SK-N-SH (cell line): ENCODE measurements at regions not wholly inside any gene's neighbourhood (a gene's known extent, or its start where the extent isn't known, plus 50 kb on each side); places are given as distances from the start of the nearest gene placed in this dataset.

Experiments used
- CTCF ChIA-PET: fragments of 300-600, 350-600 bp; formaldehyde crosslinking; extraction: SDS; loops from one replicate; lab custom pipeline; 2021; lab: Yijun Ruan, JAX
- POLR2A ChIA-PET: fragments of 350-600 bp; sonication (Branson Sonifier 250); formaldehyde crosslinking; extraction: SDS; loops from one replicate; lab custom pipeline; 2020; ENCODE audit warnings: antibody characterized with exemption, inconsistent platforms; lab: Yijun Ruan, JAX
- DNase-seq: peaks from one replicate; pipeline ENCODE4 v3.0.0; 2012
- H2AFZ ChIP-seq: fragments of 200-600 bp; sonication (generic); 2 replicates; pipeline ENCODE4 v1.8.1; 2016; ENCODE audit warnings: antibody characterized with exemption, mild to moderate bottlenecking, low read depth
- H3F3A ChIP-seq: fragments of 200-600 bp; sonication (generic); replicated peaks from 2 replicates; pipeline ENCODE3; 2016; ENCODE audit warnings: antibody characterized with exemption, mild to moderate bottlenecking; ENCODE audit not compliant: insufficient read depth
- H3K27ac ChIP-seq, 2 experiments: fragments of 200-500 bp in 1 of 2; fragments of 200-600 bp in 1 of 2; sonication (Bioruptor generic) in 1 of 2; sonication (generic), shearing (Covaris generic) in 1 of 2; 2 replicates each; pipeline versions ENCODE4 v1.5.1 to v1.6.1; 2014 to 2016; ENCODE audit warnings: low read depth in 2 of 2, inconsistent platforms in 1 of 2, low read length in 1 of 2, mild to moderate bottlenecking in 1 of 2, mixed read lengths in 1 of 2
- H3K27me3 ChIP-seq: fragments of 200-600 bp; sonication (generic), shearing (Covaris generic); 2 replicates; pipeline ENCODE4 v1.6.1; 2016; ENCODE audit warnings: mixed run types; ENCODE audit not compliant: insufficient read depth
- H3K36me3 ChIP-seq, 2 experiments: fragments of 200-500 bp in 1 of 2; fragments of 200-600 bp in 1 of 2; sonication (Bioruptor generic) in 1 of 2; sonication (generic) in 1 of 2; replicated peaks in 1 of 2; 2 replicates each; pipeline versions ENCODE3 to v1.5.1; 2014 to 2016; ENCODE audit warnings: low read length in 1 of 2, mild to moderate bottlenecking in 1 of 2; ENCODE audit not compliant: insufficient read depth in 2 of 2, control insufficient read depth in 1 of 2
- H3K4me1 ChIP-seq, 2 experiments: fragments of 200-500 bp in 1 of 2; fragments of 200-600 bp in 1 of 2; sonication (Bioruptor generic) in 1 of 2; sonication (generic), shearing (Covaris generic) in 1 of 2; 2 replicates each; pipeline versions ENCODE4 v1.5.1 to v1.6.1; 2014 to 2016; ENCODE audit warnings: low read depth in 1 of 2, low read length in 1 of 2, mixed run types in 1 of 2; ENCODE audit not compliant: insufficient read depth in 2 of 2, control insufficient read depth in 1 of 2
- H3K4me2 ChIP-seq: fragments of 200-600 bp; sonication (generic), shearing (Covaris generic); 2 replicates; pipeline ENCODE4 v1.6.1; 2017; ENCODE audit warnings: mixed run types
- H3K4me3 ChIP-seq, 2 experiments: fragments of 200-500 bp in 1 of 2; fragments of 200-600 bp in 1 of 2; sonication (Bioruptor generic) in 1 of 2; sonication (generic), shearing (Covaris generic) in 1 of 2; 2 replicates each; pipeline versions ENCODE4 v1.5.1 to v1.8.1; 2014 to 2016; ENCODE audit warnings: low read depth in 2 of 2, inconsistent platforms in 1 of 2, low read length in 1 of 2, mild to moderate bottlenecking in 1 of 2, mixed read lengths in 1 of 2, moderate library complexity in 1 of 2
- H3K79me2 ChIP-seq: fragments of 200-600 bp; sonication (generic); 2 replicates; pipeline ENCODE4 v1.8.1; 2017; ENCODE audit warnings: mild to moderate bottlenecking; ENCODE audit not compliant: insufficient read depth
- H3K9ac ChIP-seq: fragments of 200-600 bp; sonication (generic); 2 replicates; pipeline ENCODE4 v1.6.1; 2017; ENCODE audit warnings: mixed run types
- H3K9me2 ChIP-seq: fragments of 200-600 bp; sonication (generic); 2 replicates; pipeline ENCODE4 v1.6.1; 2017; ENCODE audit warnings: mixed run types
- H3K9me3 ChIP-seq: fragments of 200-600 bp; sonication (generic); 2 replicates; pipeline ENCODE4 v1.6.1; 2017; ENCODE audit warnings: mixed run types, mild to moderate bottlenecking, moderate library complexity
- H4K20me1 ChIP-seq: fragments of 200-600 bp; sonication (generic); 2 replicates; pipeline ENCODE4 v1.6.1; 2017; ENCODE audit warnings: mild to moderate bottlenecking, mixed run types; ENCODE audit not compliant: insufficient read depth
- CHD2 ChIP-seq: fragments of 150-350 bp; IDR thresholded peaks from 2 replicates; pipeline ENCODE4 v1.6.1; 2018; ENCODE audit warnings: low read length; ENCODE audit not compliant: partially characterized antibody
- CTCF ChIP-seq: fragments of 200-600 bp; sonication (generic); IDR thresholded peaks from 2 replicates; pipeline ENCODE4 v1.6.1; 2017; ENCODE audit warnings: antibody characterized with exemption, mild to moderate bottlenecking, moderate library complexity
- ELF1 ChIP-seq: IDR thresholded peaks from 2 replicates; pipeline ENCODE4 v1.4.0; 2012
- EP300 ChIP-seq, 2 experiments: IDR thresholded peaks; 2 replicates each; pipeline versions ENCODE4 v1.4.0 to v1.6.1; 2012; ENCODE audit warnings: borderline replicate concordance in 1 of 2, low read depth in 1 of 2, low read length in 1 of 2
- EZH2phosphoT487 ChIP-seq: fragments of 200-600 bp; sonication (generic); IDR thresholded peaks from 2 replicates; pipeline ENCODE4 v1.6.1; 2017; ENCODE audit warnings: low read depth, mixed run types, mild to moderate bottlenecking, antibody characterized with exemption, moderate library complexity, borderline replicate concordance
- FOSL2 ChIP-seq: IDR thresholded peaks from 2 replicates; pipeline ENCODE4 v1.4.0; 2012; ENCODE audit warnings: low read depth, mild to moderate bottlenecking, moderate library complexity, borderline replicate concordance
- FOXJ3 ChIP-seq: sonication (generic); formaldehyde crosslinking; IDR thresholded peaks from 2 replicates; pipeline ENCODE4 v1.5.1; 2020; ENCODE audit warnings: mild to moderate bottlenecking, missing genetic modification reagents
- FOXM1 ChIP-seq: IDR thresholded peaks from 2 replicates; pipeline ENCODE4 v1.4.0; 2012; ENCODE audit warnings: low read depth, mild to moderate bottlenecking
- GABPA ChIP-seq: IDR thresholded peaks from 2 replicates; pipeline ENCODE4 v1.4.0; 2012; ENCODE audit warnings: low read depth, mild to moderate bottlenecking
- GATA2 ChIP-seq: sonication (generic); formaldehyde crosslinking; IDR thresholded peaks from 2 replicates; pipeline ENCODE4 v1.5.0; 2020; ENCODE audit warnings: mild to moderate bottlenecking, missing genetic modification reagents
- IRF3 ChIP-seq: fragments of 150-350 bp; IDR thresholded peaks from 2 replicates; pipeline ENCODE4 v1.6.1; 2016; ENCODE audit warnings: mild to moderate bottlenecking, low read depth, low read length
- NFIC ChIP-seq: IDR thresholded peaks from 2 replicates; pipeline ENCODE4 v1.4.0; 2012; ENCODE audit warnings: borderline replicate concordance
- PBX3 ChIP-seq: IDR thresholded peaks from 2 replicates; pipeline ENCODE4; 2012
- POLR2AphosphoS5 ChIP-seq: IDR thresholded peaks from 2 replicates; pipeline ENCODE4 v1.6.1; 2012; ENCODE audit warnings: low read depth, low read length
- RAD21 ChIP-seq: IDR thresholded peaks from 2 replicates; pipeline ENCODE4 v1.6.1; 2012; ENCODE audit warnings: mild to moderate bottlenecking, low read length
- RCOR1 ChIP-seq: fragments of 150-350 bp; IDR thresholded peaks from 2 replicates; pipeline ENCODE4 v1.6.1; 2017; ENCODE audit warnings: antibody characterized with exemption, low read length
- REST ChIP-seq: IDR thresholded peaks from 2 replicates; pipeline ENCODE4 v1.6.1; 2012; ENCODE audit warnings: mild to moderate bottlenecking, low read depth, low read length, moderate library complexity
- RFX5 ChIP-seq: IDR thresholded peaks from 2 replicates; pipeline ENCODE4 v1.6.1; 2012; ENCODE audit warnings: mild to moderate bottlenecking, improper control_type of control experiment, low read length
- RXRA ChIP-seq: IDR thresholded peaks from 2 replicates; pipeline ENCODE4 v1.4.0; 2012; ENCODE audit warnings: low read depth, mild to moderate bottlenecking, borderline replicate concordance
- SIN3A ChIP-seq: IDR thresholded peaks from 2 replicates; pipeline ENCODE4 v1.6.1; 2012; ENCODE audit warnings: low read depth, mild to moderate bottlenecking, low read length, moderate library complexity, borderline replicate concordance
- SMC3 ChIP-seq: IDR thresholded peaks from 2 replicates; pipeline ENCODE4 v1.6.1; 2012; ENCODE audit warnings: low read depth, low read length, improper control_type of control experiment
- TAF1 ChIP-seq: IDR thresholded peaks from 2 replicates; pipeline ENCODE4 v1.6.1; 2012; ENCODE audit warnings: low read depth, mild to moderate bottlenecking, low read length, moderate library complexity, borderline replicate concordance
- TCF12 ChIP-seq: IDR thresholded peaks from 2 replicates; pipeline ENCODE4 v1.4.0; 2012
- YY1 ChIP-seq: IDR thresholded peaks from 2 replicates; pipeline ENCODE4 v1.4.0; 2012; ENCODE audit warnings: low read depth, mild to moderate bottlenecking
- ZBTB33 ChIP-seq: IDR thresholded peaks from 2 replicates; pipeline ENCODE4 v1.4.0; 2012; ENCODE audit warnings: low read depth, borderline replicate concordance
- WGBS: methylation state at CpG from one replicate; pipeline ENCODE4 v1.1.6; 2017; ENCODE audit warnings: low lambda C conversion rate; 5-methylcytosine and 5-hydroxymethylcytosine counted together

GRCh38 chr11:19597206-19597605 is 115.4 kb upstream of the NAV2 start:
- Histone ChIP-seq H3K4me2 (peak overlapping the region; percentile 86), H4K20me1 (0 out of 2 replicates have a peak, but pooled peaks cover 6% of the 10 kb centered on the region), H3K9me3 (no peaks in the 10 kb centered on the region), H3K36me3 (peaks cover 0 to 1% of the 10 kb centered on the region in 2 experiments), H3K9me2 (no peaks in the 10 kb centered on the region), H3K9ac (peak overlapping the region; percentile 73), H2AFZ (no peak overlapping the region), H3K4me3 (peak overlapping the region; percentile 42 to 61; a peak in 3 of 4 replicates), H3F3A (peaks cover 24% of the 10 kb centered on the region), H3K27me3 (no peaks in the 10 kb centered on the region), H3K4me1 (peaks cover 10 to 59% of the 10 kb centered on the region in 2 experiments), H3K27ac (peak overlapping the region; percentile 96 to 100), H3K79me2 (peaks cover 50% of the 10 kb centered on the region)
- DNase-seq: peak; percentile 37
- CTCF ChIA-PET: interaction anchor here (1.1 to 3.2 kb wide), 9 partner anchors 9 to 146 kb away, joined by 3 to 18 read pairs (median 5); no protein-coding TSS in a partner anchor
- POLR2A ChIA-PET: interaction anchor here (1.2 to 2.0 kb wide), 3 partner anchors 11 to 117 kb away, joined by 3 to 9 read pairs (median 7); no protein-coding TSS in a partner anchor
- TF ChIP-seq SMC3 (no peak), FOXJ3 (CRISPR knock-in tag) (no peak), RXRA (no peak), CTCF (no peak), EP300 (IDR thresholded peaks at IDR 0.05; ENCODE audit: borderline replicate concordance in 1 of 2, low read depth in 1 of 2, low read length in 1 of 2) (no peak), POLR2AphosphoS5 (no peak), SIN3A (no peak), ELF1 (no peak), RFX5 (no peak), FOXM1 (no peak), RCOR1 (no peak), TAF1 (no peak), REST (no peak), EZH2phosphoT487 (no peak), CHD2 (no peak), NFIC (no peak), YY1 (peak; percentile 31; the same call in 1 of the 2 replicates), ZBTB33 (no peak), PBX3 (peak; percentile 27; the same call in 1 of the 2 replicates), TCF12 (peak; percentile 27; the same call in 1 of the 2 replicates), GATA2 (CRISPR knock-in tag) (no peak), RAD21 (no peak), IRF3 (no peak), GABPA (no peak), FOSL2 (no peak)
- 64% methylated on average over 1 of the region's 1 CpG for WGBS
